Mesodermal cell (in vitro differentiated cells): ENCODE measurements at regions not wholly inside any gene's neighbourhood (a gene's known extent, or its start where the extent isn't known, plus 50 kb on each side); places are given as distances from the start of the nearest gene placed in this dataset.
"Not testable (repeated sequence)": the region's sequence is repeated elsewhere in the genome, so short reads cannot be mapped to it uniquely, and the experiment has no call there.

Experiments
- H3K27ac ChIP-seq: 2 replicates; pipeline ENCODE4 v1.7.0; 2013; ENCODE audit warnings: mild to moderate bottlenecking, low read depth, low read length, moderate library complexity; ENCODE audit not compliant: severe bottlenecking
- H3K36me3 ChIP-seq: 2 replicates; pipeline ENCODE4 v1.7.1; 2013; ENCODE audit warnings: mild to moderate bottlenecking, low read length, moderate library complexity; ENCODE audit not compliant: control insufficient read depth, insufficient read depth
- H3K4me1 ChIP-seq: one replicate; pipeline ENCODE4 v1.7.1; 2013; ENCODE audit warnings: mild to moderate bottlenecking, low read length; ENCODE audit not compliant: insufficient read depth, control insufficient read depth, poor library complexity, severe bottlenecking
- H3K4me3 ChIP-seq: 2 replicates; pipeline ENCODE4 v1.7.0; 2013; ENCODE audit warnings: low read length, control low read depth, mild to moderate bottlenecking; ENCODE audit not compliant: insufficient read depth, poor library complexity, severe bottlenecking; ENCODE audit errors: extremely low read depth
- H3K9me3 ChIP-seq: 2 replicates; pipeline ENCODE4 v1.7.1; 2013; ENCODE audit warnings: mild to moderate bottlenecking, low read length, moderate library complexity; ENCODE audit not compliant: control insufficient read depth
- WGBS, 2 experiments: methylation state at CpG; one replicate each; pipeline ENCODE4 v1.1.5; 2013; ENCODE audit warnings: missing lambda C conversion rate in 2 of 2; ENCODE audit not compliant: insufficient coverage in 2 of 2; 5-methylcytosine and 5-hydroxymethylcytosine counted together

- no peak overlapping the region for H3K4me3 ChIP-seq
- H3K36me3 ChIP-seq, result no peaks in the 10 kb centered on the region
- WGBS, 2 experiments, result 85 to 96% methylated on average over 4 to 5 of the region's 5 CpGs
- H3K9me3 ChIP-seq, result no peaks in the 10 kb centered on the region
- H3K4me1 ChIP-seq, result no peaks in the 10 kb centered on the region
- no peak overlapping the region for H3K27ac ChIP-seq
Measured at GRCh38 chr1:232174306-232174705, 455.6 kb downstream of the SIPA1L2 start.

DNA sequence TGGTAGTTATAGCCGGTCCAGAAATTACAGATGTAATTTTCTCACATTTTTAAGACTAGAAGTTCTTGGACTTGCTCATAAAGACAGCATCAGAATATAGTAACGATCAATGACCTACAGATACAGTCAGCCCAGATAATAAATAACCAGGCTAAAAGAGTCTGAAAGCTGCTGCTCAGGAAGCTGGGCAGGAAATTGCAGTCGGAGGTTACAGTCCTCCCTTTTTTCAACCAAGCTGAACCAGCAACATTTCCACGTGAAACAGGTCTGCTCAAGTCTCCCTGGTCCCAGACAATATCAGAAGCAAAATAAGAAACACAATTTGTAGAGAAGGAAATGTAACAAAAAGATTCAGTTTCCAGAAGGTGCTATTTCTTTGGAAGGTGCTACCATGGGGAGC, 457.4 kb downstream of the SIPA1L2 start:
- Histone ChIP-seq H3K4me3 (no peak overlapping the region), H3K36me3 (no peaks in the 10 kb centered on the region), H3K9me3 (no peaks in the 10 kb centered on the region), H3K27ac (no peak overlapping the region), H3K4me1 (no peaks in the 10 kb centered on the region)
- WGBS, 2 experiments, result 71% methylated on average over 2 of the region's 4 CpGs; no CpG with 5 or more reads in 1 of the 2 experiments

DNA sequence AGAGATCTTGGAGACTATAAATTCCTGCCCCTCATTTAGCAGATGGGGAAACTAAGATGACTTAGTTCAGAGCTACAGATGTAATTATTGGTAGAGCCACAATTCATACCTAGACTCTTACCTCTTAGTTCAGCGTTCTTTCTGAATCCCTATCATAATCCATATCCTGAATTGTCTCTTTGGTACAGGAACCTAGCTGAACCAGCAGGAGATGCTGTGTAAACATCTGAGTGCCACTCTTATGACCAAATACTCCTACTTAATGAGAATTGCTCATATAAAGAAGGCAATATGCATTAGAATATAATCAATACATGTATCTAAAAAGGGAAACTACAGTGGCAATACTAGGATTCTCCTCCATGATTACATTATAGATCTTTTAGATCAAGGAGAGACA, 459.0 kb downstream of the SIPA1L2 start:
- no peaks in the 10 kb centered on the region for H3K9me3 ChIP-seq
- no peaks in the 10 kb centered on the region for H3K36me3 ChIP-seq
- no CpG with 5 or more reads among the region's 1 CpG for WGBS, 2 experiments
- H3K4me1 ChIP-seq, result no peaks in the 10 kb centered on the region
- H3K4me3 ChIP-seq, result no peak overlapping the region
- no peak overlapping the region for H3K27ac ChIP-seq

DNA sequence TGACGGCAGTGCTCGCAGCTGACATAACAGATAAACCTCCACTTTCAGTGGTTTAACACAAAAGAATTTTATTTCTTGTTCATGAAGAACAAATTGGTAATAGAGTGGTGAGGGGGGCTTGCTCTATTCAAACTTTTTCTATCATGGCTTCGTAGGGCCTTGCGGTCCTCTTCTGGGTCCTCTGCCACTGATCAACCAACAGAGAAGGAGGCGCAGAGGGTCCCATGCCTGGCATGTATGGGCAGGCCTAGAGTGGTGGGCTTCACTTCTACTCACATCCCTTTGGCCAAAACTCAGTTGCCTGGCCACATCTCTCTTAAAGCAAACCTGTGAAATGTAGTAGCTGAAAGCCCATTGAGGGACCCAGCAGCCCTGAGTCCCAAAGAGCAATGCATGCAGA, 460.5 kb downstream of the SIPA1L2 start:
- H3K4me3 ChIP-seq, result no peak overlapping the region
- WGBS, 2 experiments, result 100% methylated on average over 2 of the region's 5 CpGs; no CpG with 5 or more reads in 1 of the 2 experiments
- no peaks in the 10 kb centered on the region for H3K4me1 ChIP-seq
- no peaks in the 10 kb centered on the region for H3K36me3 ChIP-seq
- no peak overlapping the region for H3K27ac ChIP-seq
- H3K9me3 ChIP-seq, result no peaks in the 10 kb centered on the region

DNA sequence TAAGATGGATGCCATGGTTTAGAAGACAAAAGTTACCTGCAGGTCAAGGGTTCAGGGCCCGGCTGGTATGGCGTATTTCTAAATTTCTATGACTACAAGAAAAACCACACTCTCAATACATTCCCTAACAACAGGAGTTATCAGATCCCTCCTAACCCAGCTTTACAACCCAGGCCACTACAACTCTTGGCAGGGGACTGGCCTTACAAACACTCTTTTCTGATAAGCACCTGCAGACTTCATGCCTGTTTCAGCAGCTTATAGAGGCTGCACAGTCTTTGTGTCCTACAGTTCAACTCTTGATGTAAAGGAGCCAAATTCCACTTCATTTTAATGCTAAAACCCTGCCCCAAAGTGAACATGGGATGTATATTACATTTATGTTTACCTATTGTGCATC, 461.4 kb downstream of the SIPA1L2 start:
- no peak overlapping the region for H3K27ac ChIP-seq
- no peaks in the 10 kb centered on the region for H3K36me3 ChIP-seq
- WGBS, 2 experiments, result 74 to 85% methylated on average over 2 of the region's 2 CpGs
- no peaks in the 10 kb centered on the region for H3K9me3 ChIP-seq
- H3K4me1 ChIP-seq, result no peaks in the 10 kb centered on the region
- no peak overlapping the region for H3K4me3 ChIP-seq

GRCh38 chr1:232166942-232167341, 463.0 kb downstream of the SIPA1L2 start:
- no peaks in the 10 kb centered on the region for H3K36me3 ChIP-seq
- H3K9me3 ChIP-seq, result no peaks in the 10 kb centered on the region
- no peak overlapping the region for H3K4me3 ChIP-seq
- no peak overlapping the region for H3K27ac ChIP-seq
- H3K4me1 ChIP-seq, result no peaks in the 10 kb centered on the region
- 69 to 70% methylated on average over 2 to 3 of the region's 4 CpGs for WGBS, 2 experiments

DNA sequence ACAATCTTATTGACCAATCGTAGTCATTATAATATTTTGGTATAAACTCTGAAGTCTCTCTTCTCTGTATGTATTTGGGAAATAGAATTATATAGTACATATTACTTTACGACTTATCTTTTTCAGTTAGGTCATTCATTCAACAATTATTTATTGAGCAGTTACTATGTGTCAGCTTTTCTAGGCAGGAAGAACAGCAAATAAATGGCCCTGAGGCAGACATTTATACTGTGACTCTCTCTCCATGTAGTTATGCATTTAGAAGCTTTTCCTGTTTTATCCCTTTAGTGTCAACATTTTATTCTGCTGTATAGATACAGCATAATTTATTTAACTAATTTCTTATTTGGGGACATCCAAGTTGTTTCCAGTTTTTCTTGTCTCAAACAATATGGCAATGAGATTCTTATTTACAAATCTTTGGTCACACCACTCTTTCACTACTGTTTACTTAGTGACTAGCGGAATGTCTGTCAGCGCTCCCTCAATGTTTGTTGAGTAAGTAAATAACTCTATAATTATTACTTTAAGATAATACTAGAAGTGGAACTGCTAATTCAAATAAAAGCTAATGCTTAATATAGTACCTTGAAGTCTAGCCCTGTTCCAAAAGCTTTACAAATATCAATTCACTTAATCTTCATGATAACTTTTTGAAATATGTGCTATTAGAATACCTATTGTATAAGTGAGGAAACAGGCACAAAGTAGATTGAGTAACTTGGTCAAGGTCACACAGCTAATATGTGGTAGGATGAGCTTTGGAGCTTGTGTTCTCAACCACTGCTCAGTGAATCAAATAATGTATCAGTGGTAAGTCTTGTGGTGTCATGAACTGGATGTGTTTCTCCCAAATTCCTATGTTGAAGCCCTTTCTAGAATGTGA, 465.6 kb downstream of the SIPA1L2 start:
- Histone ChIP-seq H3K36me3 (no peaks in the 10 kb centered on the region), H3K4me1 (no peaks in the 10 kb centered on the region), H3K4me3 (no peak overlapping the region), H3K9me3 (no peaks in the 10 kb centered on the region), H3K27ac (no peak overlapping the region)
- no CpG with 5 or more reads among the region's 4 CpGs for WGBS, 2 experiments

- Histone ChIP-seq H3K9me3 (no peaks in the 10 kb centered on the region), H3K4me1 (no peaks in the 10 kb centered on the region), H3K4me3 (no peak overlapping the region), H3K27ac (no peak overlapping the region), H3K36me3 (no peaks in the 10 kb centered on the region)
- WGBS, 2 experiments, result no CpG with 5 or more reads among the region's 1 CpG
Measured at GRCh38 chr1:232163533-232163932, 466.4 kb downstream of the SIPA1L2 start.

DNA sequence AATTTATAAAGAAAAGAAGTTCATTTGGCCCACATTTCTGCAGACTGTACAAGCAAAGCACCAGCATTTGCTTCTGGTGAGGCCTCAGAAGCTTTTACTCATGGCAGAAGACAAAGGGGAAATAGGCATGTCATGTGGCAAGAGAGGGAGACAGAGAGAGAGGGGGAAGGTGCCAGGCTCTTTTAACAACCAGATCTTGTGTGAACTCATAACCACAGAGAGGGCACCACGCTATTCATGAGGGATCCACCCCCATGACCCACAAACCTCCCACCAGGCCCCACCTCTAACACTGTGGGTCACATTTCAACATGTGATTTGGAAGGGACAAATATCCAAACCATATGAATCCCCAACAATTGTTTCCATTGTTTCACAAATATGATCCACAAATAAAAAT, 467.9 kb downstream of the SIPA1L2 start:
- Histone ChIP-seq H3K36me3 (no peaks in the 10 kb centered on the region), H3K27ac (no peak overlapping the region), H3K4me3 (no peak overlapping the region), H3K4me1 (no peaks in the 10 kb centered on the region), H3K9me3 (no peaks in the 10 kb centered on the region)
- 86% methylated on average over 1 of the region's 1 CpG; no CpG with 5 or more reads in 1 of the 2 experiments for WGBS, 2 experiments

- H3K27ac ChIP-seq, H3K36me3 ChIP-seq, H3K4me3 ChIP-seq, H3K4me1 ChIP-seq, H3K9me3 ChIP-seq: not testable (repeated sequence)
- no CpG with 5 or more reads among the region's 2 CpGs for WGBS, 2 experiments
Measured at GRCh38 chr1:232158558-232158957, 471.4 kb downstream of the SIPA1L2 start.

DNA sequence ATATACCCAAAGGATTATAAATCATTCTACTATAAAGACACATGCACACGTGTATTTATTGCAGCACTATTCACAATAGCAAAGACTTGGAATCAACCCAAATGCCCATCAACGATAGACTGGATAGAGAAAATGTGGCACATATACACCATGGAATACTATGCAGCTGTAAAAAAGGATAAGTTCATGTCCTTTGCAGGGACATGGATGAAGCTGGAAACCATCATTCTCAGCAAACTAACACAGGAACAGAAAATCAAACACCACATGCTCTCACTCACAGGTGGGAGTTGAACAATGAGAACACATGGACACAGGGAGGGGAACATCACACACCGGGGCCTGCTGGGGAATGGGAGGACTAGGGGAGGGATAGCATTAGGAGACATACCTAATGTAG, 473.9 kb downstream of the SIPA1L2 start:
- not testable (repeated sequence) for H3K27ac ChIP-seq, H3K4me1 ChIP-seq, H3K4me3 ChIP-seq, H3K9me3 ChIP-seq, H3K36me3 ChIP-seq
- no CpG with 5 or more reads among the region's 3 CpGs for WGBS, 2 experiments
